H1 (cell line): ENCODE measurements at regions not wholly inside any gene's neighbourhood (a gene's known extent, or its start where the extent isn't known, plus 50 kb on each side); places are given as distances from the start of the nearest gene placed in this dataset.

Experiments used
- CHD1 ChIP-seq: IDR thresholded peaks from 2 replicates; pipeline ENCODE4 v1.6.1; 2012; ENCODE audit warnings: low read depth, low read length, improper control_type of control experiment
- POLR2A ChIP-seq, 2 experiments: IDR thresholded peaks; 1 replicate in 1 of 2; 2 replicates in 1 of 2; pipeline ENCODE4 v1.6.1; 2011; ENCODE audit warnings: low read depth in 2 of 2, low read length in 2 of 2, mild to moderate bottlenecking in 2 of 2; ENCODE audit errors: control extremely low read depth in 1 of 2

DNA sequence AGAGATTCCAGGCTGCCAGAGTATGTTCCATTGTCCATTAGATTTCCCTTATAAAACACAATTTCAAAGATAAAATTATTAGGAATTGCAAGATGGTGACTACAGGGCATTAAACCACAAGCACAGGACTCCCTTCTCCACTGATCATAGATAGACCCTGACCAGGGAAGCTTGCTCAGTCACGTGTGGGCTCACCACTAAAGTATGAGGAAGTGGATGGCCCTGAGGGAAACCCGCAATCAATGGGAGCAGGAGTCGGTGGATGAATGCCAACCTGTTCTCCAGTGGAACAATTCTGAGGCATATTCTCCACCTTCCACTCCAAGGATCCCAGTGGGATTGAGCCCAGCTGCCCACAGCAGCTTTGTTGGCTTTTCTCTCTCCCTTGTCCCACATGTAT lies 515.7 kb downstream of the BCOR start:
- TF ChIP-seq POLR2A (IDR thresholded peaks at IDR 0.05; ENCODE audit: control extremely low read depth in 1 of 2, low read depth in 2 of 2, low read length in 2 of 2), result no peak
- no peak for TF ChIP-seq CHD1
